Stimulated activated CD8-positive, alpha-beta memory T cell treated with anti-CD3 and anti-CD28 coated beads, Interleukin-7, amount 100 ng/mL, for 48 hours (primary cell): ENCODE measurements at regions not wholly inside any gene's neighbourhood (a gene's known extent, or its start where the extent isn't known, plus 50 kb on each side); places are given as distances from the start of the nearest gene placed in this dataset.

ENCODE experiments used
- DNase-seq, 2 donors: peaks; one replicate each; pipeline ENCODE4 v3.0.0-alpha.2; 2020; ENCODE audit warnings: low read depth in 1 of 2; ENCODE audit errors: extremely low read depth in 1 of 2

DNA sequence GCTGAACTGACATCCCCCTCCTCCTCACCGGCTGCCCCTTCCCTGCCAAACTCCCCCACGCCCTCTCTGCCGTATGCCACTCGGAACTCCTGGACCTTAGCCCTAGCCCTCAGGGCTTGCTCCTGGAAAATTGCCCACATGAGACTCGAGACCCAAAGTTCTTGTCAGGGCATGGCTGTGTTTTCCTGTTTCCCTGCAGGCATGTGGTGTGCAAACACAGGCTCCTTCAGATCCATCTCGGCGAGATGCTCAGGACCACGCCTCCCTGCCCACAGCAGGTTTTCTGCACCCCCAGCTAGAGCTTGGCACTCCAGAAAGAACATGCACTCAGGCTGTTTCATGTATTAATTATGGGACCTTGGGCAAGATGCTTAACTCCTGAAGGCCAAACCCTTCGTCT lies 1480.4 kb downstream of the BRD1 start:
- DNase-seq, result no peak

DNA sequence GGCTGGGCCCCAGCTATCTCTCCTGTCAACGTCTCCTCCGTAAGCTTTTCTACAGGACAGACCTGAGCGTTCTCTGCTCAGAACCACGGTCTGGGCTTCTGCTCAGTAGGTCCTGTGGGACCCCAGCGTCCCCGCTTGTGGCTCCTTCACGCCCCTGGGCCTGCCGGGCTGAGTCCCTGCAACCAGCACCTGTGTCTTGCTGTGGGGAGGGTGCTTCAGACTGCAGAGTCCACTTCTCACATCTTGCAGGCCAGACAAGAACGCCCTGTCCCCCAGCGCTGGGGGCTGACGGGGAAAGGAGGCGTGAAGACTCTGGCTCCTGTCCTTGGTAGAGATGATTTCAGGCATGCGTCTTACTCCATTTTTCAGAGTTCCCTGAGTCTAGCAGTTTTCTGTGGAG lies 1480.8 kb downstream of the BRD1 start:
- DNase-seq, result no peak

DNA sequence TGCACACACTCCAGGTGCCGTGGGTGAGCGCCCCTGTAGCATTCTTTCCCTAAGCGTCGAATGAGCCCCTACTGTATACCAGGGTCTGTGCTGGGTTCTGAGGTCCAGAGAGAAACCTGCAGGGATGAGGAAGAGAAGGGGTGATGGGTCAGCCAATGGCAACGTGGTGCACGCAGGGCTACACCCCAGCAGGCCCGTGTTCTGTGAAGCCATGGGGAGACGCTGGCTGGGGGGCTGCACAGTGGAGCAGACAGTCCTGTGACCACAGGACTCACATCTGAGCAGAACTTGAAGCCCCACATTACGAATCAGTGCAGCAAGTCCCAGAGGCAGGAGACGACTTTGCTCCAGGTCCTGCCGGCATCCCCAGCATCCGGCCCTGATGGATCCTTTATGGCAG lies 1481.4 kb downstream of the BRD1 start:
- DNase-seq, result no peak

DNA sequence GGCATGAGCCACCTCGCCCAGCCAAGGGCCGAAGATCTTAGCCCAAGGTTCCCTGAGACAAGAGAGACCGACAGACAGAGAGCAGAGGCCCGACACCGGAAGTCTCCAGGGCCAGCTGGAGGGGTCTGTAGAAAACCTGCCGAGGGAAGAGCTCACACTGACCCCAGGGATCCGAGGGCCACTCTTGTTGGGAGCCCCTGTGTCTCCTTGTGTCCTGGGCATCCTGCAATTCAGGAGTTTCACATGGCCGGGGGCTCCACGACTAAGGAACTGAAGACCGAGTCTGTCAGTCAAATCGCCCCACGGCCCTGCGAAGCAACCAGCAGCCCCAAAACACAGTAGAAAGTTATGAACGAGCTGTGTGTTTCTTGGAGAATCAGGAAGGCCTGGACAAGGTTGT lies 1482.0 kb downstream of the BRD1 start:
- no peak for DNase-seq

DNA sequence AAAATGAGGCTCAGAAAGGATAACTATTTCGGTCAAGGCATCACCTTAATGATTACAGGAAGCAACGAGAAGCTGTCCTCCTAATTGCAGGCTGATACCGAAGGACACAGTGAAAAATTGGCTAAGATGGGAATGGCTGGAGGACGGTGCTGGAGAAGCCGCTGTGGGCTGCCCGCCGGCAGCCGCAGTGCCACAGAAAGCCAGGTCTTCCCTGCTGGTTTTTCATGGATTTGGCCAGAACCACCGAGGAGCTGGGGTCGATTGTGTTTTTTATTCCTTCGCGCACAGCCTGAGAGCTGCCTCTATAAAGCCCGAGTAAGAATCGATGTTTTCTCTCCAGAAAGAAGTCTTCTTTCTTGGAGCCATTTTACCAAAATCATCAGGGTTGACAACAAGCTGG lies 1484.2 kb downstream of the BRD1 start:
- no peak for DNase-seq

DNA sequence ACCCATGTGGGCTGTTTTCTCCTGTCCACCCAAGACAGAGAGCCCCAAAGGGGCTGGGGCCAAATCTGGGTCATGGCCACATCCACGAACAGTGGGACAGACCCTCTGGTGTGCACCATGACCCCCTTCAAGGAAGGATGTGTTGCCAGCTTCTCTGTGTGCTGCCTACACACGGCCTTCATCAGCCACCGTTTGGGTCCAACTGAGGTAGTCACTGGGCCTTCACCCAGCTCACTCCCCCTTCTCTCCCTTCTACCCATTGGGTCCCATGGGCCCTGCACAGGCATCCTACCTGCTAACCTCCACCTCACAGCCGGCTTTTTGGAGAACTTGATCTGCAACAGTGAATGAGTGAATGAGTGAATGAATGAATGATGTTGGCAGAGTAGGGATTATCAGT lies 1484.9 kb downstream of the BRD1 start:
- DNase-seq, result no peak

DNA sequence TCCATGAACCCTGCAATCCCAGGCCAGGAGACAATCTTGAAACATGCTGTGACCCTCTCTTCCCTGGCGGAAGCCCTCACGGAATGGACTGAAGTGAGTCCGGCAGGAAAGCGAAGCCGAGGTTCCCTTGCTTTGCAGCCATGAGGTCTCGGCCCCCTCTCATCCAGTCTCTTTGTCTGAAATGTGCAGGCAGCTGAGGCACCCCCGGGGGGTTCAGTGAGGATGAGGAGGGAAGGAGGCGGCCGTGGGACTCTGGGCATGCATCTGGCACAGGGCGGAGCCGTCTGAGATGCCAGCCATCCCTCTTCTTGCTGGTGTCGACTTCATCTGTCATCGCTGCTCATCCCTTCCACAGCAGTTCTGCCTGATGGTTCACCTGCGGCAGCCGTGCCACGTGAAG lies 1485.7 kb downstream of the BRD1 start:
- no peak for DNase-seq

DNA sequence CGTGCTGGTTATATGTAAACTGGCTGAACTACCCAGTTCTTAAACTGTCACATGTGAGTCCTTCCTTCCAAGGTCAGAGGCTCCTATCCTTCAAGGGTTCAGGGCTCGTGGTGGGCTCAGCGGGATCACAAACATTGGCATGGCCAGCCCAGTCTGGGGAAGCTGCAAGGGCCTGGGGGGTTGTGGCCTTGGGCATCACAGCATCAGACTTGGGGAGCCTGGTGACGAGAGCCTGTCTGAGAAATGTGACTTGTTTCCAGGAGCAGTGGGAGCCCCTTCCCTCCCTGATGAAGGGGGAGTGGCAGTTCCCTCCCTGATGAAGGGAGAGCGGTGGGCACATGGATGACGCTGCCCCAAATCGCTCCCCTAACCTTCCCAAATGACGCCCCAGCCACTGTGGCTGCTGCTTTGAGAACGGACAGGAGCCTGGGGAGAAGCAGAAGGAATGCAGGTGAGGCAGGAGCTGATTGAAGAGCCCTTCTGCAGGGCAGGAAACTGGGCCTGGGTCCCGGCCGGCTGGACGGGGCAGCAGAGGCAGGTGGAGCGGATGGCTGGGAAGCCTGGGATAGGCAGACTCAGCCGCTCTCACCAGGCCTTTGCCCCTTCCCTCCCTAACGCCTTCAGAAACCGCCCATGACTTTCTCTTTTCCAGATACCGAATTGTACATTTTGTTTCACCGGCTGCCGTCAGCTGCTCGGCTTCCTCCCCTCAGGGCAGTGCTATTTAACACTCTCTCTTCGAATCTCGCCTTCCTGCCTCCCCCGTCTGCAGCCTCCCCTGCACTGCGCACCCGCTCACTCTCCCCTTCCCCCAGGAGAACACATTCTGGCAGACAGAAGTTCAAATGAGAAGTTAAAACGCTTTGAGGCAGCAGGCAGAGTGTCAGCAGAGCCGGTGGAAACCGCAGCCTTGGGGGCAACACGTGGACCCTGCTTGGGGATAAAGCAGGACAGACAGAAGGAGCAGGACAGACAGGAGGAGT lies 1486.7 kb downstream of the BRD1 start:
- no peak for DNase-seq

DNA sequence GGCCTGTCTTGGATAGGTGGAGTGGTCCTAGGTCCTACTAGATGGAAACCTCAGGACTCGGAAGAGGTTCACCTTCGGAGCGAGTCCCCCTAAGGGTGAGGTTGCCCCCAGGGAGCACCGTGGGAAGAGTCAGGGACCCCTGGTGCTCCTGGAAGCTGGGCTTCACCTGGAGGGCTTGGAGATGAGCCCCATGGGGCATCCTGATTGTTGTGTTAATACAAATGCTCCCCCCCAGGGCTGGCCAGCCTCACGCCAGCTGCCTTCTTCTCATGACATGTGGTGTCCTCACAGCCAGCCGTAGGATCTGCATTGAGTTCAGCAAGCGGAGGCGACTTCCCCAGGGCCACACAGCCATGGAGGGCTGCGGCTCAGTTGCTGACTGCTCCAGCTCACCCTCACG lies 1487.5 kb downstream of the BRD1 start:
- no peak for DNase-seq

DNA sequence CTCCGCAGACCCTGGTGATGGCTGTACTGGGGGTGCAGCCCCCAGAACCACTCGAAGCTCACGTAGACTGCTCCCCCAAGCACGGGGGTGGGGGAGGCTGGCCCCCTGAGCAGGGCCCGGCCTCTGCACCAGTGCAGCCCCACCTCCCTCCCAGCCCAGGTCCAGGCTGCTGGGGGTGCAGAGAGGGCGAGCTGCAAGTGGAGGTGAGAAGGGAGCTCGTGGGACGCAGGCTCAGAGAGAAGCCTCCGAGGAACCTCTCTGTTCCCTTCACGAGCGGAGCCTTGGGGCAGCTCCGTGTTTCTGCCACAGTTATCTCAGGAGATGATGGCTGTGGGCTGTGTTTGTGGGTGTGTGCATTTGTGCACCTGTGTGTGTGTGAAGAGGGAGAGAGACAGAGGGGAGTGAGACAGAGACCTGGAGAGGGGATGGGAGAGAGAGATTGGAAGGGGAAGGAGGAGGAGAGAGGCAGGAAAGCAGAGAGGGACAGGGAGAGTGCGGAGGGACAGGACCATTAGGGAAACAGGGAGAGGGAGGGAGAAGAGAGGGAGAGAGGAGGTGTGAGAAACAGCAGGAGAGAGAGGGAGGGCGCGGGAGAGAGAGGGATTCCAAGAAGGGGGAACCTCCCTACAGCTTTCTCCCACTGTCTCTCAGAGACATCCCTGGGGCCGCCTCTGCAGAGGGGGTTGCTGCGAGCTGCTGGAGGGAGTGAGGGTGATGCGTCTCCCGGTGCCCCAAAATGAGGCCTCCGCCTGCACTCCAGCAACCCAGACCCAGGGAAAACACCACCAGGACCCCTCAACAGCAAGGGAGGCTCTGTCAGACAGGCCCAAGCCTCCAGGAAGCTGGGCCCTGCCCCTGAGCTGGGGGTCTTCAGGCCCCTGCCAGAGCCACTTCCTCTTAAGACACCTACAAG lies 1488.6 kb downstream of the BRD1 start:
- DNase-seq, result no peak

DNA sequence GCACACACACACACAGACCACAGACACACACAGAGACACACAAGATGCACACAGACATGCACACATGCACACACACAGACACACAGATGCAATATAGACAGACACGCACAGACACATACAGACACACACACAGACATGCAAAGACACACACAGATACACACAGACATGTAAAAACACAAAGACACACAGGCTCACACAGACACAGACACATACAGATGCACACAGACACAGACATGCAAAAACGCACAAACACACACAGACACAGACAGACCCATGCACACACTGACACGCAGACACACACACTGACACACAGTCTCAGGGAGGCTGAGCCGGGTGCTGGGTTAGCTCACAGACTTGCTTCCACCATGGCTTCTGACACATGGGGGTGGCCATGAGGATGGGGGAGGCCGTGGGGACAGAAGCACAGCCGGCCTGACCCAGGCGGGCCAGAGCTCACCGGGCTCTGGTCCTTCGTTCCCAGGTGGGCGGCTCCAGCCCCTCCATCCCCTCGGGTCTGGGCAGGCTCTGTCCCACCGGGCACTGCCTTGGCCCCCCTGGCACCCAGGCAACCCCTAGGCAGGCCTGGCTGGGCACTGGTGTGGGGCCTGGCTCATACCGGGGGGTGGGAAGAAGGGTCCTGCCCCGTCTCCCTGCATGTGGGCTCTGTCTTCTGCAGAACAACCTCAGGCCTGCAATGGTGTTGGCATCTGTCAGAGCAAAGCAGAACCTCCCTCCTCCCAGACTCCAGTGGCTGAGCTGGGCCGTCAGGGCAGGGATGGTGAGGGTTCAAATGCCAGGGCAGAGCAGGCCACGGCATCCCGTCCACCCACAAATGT lies 1489.5 kb downstream of the BRD1 start:
- no peak for DNase-seq

DNA sequence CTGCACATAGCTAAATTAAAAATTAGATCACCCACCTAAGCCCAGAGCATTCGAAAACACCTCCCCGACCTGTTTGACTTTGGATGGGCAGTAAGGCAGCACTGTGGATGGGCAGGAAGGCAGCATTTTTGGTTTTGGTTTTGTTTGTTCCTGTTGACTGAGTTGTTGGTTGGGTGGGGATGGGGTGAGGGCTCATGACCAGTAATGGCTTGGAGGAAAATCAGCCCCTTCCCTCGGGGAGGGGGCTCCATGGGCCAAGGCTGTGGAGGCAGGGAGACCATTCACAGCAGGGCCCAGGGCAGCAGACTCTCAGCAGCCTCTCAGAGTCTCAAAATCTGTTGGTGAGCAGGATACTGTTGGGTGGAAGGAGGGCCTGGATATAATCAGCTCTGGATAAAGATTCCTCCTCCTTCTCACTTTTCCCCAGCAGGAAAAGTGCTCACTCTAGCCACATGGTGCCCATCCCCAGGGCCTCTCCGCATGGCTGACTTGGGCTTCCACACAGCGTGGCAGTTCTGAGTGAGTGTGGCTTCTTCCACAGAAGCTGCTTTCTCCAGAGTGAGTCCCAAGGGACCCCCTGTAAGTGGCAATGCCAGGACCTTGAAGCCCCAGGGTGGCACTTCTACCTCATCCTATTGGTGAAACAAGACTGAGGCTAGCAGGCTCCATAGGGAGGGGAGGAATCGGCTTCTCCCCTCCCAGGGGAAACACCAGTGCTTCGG lies 1491.2 kb downstream of the BRD1 start:
- no peak for DNase-seq

DNA sequence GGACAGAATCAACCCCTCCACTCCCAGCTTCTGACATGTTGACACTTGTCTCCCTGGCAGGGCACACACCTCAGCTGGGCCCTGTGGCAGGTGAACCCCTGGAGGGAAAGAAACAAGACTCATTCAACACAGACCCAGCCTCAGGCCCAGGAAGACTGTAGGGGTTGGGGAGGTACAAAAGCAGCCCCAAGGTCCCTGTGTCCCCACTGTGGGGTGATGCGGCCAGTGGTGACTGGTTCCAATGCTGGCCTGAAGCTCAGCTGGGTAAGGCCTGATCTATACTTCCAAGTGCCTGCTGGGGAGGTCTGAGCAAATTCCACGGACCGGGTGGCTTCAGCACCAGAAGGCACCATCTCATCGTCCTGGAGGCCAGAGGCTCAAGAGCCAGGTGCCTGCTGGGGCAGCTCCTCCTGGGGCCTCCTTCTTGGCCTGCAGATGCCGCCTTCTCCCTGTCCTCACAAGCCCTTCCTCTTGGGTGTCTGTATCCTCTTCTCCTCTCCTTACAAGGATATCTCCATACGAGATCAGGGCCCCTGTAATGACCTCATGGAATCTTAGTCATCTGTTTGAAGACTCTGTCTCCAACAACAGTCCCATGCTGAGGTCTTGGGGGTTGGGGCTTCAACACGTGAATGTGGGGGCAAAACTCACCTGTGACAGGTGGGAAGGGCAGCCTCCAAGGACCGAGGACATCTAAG lies 1492.1 kb downstream of the BRD1 start:
- DNase-seq, result no peak

DNA sequence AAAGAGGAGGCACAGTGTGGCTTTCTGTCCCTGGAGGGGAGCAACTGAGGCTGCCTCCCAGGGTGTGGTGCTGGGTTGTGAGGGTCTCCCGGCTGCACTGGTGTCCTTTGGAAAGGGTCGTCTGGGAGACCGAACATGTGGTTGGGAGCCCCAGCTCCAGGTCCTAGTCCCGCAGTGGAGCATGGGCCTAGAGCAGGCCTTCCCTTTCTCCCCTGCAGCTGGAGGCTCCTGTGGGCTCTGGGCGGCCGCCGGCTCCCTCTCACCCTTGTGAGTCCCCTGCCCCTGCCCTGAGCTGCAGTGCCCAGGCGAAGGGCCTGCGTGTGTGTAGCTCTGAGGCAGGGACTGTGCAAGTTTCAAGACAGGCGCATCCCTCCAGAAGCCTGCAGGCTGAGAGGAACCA lies 1492.7 kb downstream of the BRD1 start:
- no peak for DNase-seq

DNA sequence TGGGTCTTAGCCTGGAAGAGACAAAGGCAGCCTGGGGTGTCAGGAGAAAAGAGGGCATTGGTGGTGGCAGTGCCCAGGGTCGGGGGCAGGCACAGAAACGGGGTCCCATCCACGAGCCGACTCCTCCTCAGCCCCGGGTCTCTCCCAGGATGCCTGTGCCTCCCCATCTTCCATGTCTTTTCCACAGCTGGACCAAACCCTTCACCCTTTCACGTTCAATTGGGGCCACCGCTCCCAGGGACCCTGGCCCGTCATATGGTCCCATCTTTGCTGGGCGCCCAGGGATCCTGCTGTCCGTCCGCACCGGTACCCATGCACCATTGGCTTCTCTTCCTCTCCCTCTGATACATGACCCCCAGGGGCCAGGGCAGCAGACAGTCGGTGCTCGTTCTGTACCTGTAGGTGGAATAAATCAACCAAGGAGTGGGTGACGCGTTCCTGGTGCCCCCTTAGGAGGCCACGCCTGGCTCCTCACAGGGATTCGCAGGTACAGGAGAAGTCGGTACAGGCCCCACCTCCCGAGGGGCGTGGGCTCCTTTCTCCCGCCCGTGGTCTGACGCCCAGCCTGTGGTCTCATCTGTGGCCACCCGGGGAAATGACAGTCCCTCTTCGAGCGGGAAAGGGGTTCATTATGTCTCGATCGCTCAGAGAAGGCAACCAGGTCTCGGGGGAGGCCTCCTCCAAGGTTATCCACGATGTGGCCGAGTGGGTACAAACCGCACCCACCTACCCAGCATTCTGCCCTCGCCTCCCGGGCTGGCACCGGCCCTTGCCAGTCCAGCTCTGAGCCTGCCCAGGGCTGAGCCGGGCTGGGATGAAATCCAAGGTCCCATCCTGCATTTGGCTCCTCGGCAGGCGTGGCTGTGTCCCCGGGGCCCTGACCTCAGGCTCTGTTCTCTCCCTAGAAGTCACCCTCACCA lies 1493.6 kb downstream of the BRD1 start:
- DNase-seq, result no peak

DNA sequence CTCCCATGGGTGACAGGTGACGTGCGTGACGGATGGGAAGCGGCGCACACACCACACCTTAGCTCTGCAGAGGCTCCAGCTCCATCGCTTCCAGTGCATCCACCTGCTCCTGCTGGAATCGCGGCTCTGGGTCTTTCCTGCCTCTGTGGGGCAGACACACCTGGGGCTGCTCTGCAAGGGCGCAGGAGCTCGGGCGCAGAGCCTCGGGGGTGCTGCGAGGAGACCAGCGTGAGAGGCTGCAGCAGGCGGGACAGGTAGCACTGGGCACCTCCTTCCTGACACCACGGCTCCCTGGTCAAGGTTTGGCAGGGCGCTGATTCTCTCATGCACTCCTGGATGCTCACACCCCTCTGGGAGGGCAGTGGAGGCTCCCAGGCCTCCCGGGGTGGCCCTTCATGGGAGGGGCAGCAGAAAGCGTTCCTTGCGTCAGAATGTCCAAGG lies 1494.3 kb downstream of the BRD1 start:
- DNase-seq, result no peak

DNA sequence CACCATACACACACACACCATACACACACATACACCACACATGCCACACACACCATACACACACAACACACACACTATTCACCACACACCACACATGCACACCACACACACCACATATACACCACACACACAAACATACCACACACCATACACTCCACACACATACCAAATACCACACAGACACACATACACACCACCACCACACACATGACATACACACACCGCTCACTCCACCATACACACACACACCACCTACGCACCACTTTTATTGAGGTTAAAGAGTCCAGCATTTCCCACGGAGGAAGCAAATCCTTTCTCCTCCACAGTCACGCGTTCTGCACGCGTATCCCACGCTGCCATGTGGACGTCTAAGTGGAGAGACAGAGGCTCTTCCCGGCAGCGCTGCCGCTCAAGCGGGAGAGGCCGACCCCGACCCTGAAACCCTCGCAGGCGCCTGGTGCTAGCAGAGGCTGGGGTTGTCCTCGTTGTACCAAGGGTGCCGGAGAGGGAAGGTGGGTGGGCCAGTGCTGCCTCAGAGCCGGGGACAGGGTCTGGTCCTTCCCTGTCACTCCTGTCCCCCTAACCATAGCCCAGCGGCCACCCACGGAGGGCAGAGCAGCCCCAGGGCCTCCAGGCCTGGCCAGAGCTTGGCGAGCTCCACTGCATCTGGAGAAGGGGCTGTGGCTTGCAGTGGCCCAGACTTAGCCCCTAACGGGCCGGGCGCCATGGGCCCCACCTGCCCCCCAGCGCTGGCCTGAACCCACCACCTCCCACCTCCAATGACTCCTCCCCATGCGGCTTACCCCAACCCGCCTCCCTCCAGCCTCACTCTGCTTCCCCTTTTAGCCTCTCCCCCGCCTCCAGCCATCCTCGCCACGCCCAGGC lies 1495.0 kb downstream of the BRD1 start:
- DNase-seq, result no peak
